HG03175 (cell line): ENCODE measurements at regions not wholly inside any gene's neighbourhood (a gene's known extent, or its start where the extent isn't known, plus 50 kb on each side); places are given as distances from the start of the nearest gene placed in this dataset.
"Not testable (repeated sequence)": the region's sequence is repeated elsewhere in the genome, so short reads cannot be mapped to it uniquely, and the experiment has no call there.

ENCODE experiments used
- ATAC-seq: cut with Tn5 transposase; IDR thresholded peaks from one replicate; pipeline ENCODE4 v1.9.1; 2021; ENCODE audit warnings: mild to moderate bottlenecking, moderate library complexity; ENCODE audit not compliant: unreplicated experiment

DNA sequence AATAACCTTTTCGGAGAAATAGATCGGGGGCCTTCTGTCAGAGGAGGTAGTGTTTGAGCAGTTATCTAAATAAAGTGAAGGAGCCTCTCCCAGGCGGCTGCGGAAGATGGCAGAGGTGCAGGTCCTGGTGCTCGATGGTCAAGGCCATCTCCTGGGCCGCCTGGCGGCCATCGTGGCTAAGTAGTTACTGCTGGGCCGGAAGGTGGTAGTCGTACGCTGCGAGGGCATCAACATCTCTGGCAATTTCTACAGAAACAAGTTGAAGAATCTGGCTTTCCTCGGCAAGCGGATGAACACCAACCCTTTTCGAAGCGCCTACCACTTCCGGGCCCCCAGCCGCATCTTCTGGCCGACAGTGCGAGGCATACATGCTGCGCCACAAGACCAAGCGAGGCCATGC is 186.1 kb downstream of the KTN1 start:
- no peak for ATAC-seq

- ATAC-seq: no peak
Measured at GRCh38 chr14:55767286-55767685, 187.3 kb downstream of the KTN1 start.

DNA sequence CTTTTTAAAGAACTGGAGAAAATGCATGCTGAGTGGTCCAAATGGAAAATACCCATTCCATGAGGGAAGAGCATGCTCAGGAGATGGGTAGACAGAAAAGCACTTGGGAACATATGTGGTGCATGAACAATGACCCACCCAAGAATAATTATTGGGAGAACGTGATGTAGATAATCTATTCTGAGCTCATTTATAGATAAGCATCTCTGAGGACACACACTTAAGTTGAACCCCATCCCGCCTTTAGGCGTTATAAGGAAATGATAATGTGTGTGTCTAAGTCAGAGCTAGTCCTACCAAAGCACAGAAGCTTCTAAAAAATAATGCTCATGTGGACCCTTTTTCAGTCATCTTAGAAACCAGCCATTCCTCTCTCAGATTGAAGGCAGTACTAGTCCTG is 189.9 kb downstream of the KTN1 start:
- ATAC-seq: no peak

GRCh38 chr14:55771242-55771981 is 191.4 kb downstream of the KTN1 start:
- ATAC-seq: no peak

DNA sequence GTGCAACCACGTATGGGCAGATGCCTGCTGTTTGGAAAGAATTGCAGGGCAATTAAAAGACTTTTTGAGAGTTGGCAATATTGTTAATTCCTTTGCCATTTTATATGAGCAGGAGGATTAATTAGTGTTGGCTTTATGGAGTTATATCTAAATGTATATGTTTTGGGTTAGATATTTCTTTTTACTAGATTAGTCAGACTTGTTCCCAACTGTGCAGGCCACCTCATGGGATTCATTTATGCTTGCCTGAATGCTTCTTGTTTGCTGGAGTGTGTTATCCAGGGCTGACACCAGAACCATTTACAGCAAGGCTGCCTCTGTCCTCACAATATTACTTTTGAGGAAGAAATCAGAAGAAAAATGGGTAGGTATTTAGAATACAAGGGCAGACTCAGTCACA is 192.5 kb downstream of the KTN1 start:
- no peak for ATAC-seq

DNA sequence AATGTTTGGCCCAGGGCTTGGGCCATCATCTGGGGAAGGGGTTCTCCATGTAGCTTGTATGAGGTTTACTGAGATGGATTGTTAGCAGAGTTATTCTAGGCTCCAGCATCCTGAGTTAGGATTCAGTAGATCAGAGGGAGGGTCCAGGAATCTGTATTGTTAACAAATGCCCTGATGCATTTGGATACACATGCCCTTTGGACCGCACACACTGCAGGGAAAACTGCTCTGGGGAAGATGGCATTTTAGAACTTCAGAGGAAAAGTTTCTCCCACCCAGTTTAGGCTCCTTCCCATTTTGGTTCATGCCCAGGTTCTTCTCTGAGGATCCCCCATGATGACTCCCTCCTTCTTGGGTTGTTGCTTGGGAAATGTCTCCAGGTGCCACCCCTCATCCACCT is 193.3 kb downstream of the KTN1 start:
- ATAC-seq: no peak

- ATAC-seq: no peak
Measured at GRCh38 chr14:55773984-55774545, 194.1 kb downstream of the KTN1 start.

DNA sequence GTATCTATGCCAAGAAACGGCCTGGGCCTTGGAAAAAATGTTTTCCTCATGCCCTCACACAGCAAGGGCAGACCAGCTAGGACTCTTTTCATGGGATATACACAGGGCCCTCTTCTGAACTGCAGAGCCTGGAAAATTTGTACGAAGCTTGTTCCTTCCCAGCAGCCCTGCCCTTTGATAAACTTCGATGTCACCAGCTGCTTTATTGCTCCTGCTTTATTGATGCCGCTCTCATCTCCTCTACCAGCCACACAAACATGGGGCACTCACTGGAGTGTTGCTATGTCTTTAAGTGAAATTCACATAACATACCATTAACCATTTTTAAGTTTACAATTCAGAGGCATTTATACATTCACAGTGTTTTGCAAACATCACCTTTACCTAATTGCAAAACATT is 197.9 kb downstream of the KTN1 start:
- ATAC-seq: no peak

GRCh38 chr14:55780156-55780946 is 200.3 kb downstream of the KTN1 start:
- ATAC-seq: no peak

- no peak for ATAC-seq
Measured at GRCh38 chr14:55781046-55781445, 201.0 kb downstream of the KTN1 start.

DNA sequence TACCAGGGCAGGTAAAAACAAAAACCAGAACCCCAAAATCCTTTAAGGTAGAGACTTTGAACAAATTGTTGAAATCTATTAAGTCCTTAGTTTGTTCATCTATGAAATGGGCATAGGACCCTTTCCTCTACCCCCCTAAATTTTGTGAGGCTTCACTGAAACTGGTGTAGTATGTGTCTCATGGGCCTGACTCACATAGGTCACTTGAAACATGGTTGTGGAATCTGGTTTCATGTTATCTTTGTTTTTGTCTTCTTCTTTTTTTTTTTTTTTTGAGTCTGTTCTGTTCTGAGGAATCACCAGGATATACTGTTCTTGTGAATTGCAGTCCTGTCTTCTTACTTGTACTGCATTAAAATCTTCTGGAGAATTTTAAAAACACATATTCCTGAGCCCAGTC is 202.2 kb downstream of the KTN1 start:
- ATAC-seq: no peak

DNA sequence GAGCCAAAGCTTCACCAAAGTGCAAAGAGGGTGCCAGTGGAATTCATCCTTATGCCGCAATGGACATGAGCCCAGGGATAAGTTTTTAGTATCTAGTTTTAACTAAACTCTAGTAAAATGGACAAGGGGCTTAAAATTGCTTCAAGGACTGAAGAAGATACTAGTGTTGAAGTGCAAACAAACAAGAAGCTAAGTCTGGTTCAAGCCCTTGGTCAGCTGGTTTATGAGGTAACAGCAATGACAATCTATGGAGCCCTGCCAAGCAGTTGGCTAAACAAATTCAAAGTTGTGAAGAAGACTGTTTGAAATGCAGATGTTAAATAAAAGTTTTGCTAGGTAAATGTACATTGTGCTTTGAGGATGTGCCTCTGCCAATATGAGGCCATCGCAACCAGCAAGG is 209.4 kb downstream of the KTN1 start:
- ATAC-seq: no peak

GRCh38 chr14:55794655-55795595 is 214.9 kb downstream of the KTN1 start:
- no peak for ATAC-seq

- not testable (repeated sequence) for ATAC-seq
Measured at GRCh38 chr14:55796513-55796912, 216.5 kb downstream of the KTN1 start.

DNA sequence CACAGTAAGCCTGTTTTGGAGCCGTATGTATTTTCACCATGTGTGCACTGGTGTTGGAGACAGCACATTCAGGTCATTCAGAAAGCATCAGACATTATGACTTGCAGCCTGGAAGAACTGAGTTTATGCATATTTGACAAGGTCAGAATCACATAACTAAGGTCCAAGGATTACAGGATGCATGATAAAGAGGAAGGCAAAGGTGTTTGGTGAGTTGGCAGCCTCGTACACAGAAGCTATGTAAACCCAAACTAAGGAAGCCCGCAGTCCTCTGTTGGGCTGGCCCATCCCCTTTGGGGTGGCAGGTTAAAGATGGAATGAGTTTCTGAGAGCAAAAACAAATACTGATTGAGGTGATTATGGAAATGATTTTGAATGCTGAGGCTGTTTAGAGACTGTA is 218.4 kb downstream of the KTN1 start:
- no peak for ATAC-seq

GRCh38 chr14:55799508-55800095 is 219.6 kb downstream of the KTN1 start:
- no peak for ATAC-seq

DNA sequence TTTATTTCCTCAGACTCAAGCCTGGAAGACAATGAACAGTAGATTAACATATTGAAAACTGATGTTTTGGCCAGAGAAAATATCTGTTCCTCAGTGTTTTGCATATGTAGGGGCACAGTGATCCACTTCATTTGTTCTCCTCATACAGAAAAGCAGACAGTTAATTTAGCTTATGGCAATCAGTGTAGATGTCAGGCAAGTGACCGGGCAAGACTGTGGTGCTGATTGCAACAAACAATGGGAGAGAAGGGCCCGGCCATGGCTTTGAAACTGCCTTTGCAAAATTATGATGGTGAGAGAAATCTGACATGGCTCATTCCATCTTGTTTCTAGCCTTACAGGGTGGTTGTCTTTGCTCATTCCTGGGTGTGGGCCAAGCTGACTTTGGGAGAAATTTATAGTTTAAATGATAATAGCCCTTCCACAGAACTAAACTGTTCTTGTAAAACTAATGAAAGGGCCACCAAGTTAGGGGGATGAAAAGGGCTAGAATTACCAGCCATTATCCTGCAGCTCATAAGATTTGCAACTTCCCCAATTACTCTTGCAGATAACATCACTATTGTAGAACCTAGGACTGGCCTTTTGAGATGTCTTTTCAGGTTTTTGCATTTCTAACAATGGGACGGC is 220.3 kb downstream of the KTN1 start:
- ATAC-seq: no peak

DNA sequence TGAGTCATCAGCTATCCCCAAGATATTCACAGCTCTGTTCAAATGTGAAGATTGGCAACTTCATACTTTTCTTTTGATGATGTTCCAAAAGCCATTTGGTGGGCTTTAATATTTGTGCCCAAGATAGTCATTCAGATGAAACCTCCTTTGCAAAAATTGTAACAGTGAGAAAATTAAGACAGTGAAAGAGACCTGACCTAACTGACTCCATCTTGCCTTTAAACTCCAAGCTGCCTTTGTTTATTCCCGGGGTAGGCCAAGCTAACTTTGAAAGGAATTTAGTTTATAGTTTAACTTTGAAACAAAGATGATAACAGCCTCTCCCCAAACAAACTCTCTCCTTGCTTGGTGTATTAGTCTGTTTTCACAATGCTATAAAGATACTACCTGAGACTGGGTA is 221.1 kb downstream of the KTN1 start:
- no peak for ATAC-seq

- ATAC-seq: no peak
Measured at GRCh38 chr14:55802986-55803872, 223.2 kb downstream of the KTN1 start.
